BLaER1 (cell line): ENCODE measurements at regions not wholly inside any gene's neighbourhood (a gene's known extent, or its start where the extent isn't known, plus 50 kb on each side); places are given as distances from the start of the nearest gene placed in this dataset.
A peak's percentile ranks its signal among the peaks of the same experiment; 100 is the strongest.
"Not testable (repeated sequence)": the region's sequence is repeated elsewhere in the genome, so short reads cannot be mapped to it uniquely, and the experiment has no call there.

Experiments
- H3K27ac ChIP-seq: shearing (Covaris generic); formaldehyde crosslinking; 2 replicates; pipeline ENCODE4 v1.8.1; 2022
- H3K27me3 ChIP-seq: shearing (Covaris generic); formaldehyde crosslinking; 2 replicates; pipeline ENCODE4 v1.8.1; 2022
- H3K36me3 ChIP-seq: shearing (Covaris generic); formaldehyde crosslinking; 2 replicates; pipeline ENCODE4 v1.8.1; 2022
- H3K4me1 ChIP-seq: shearing (Covaris generic); formaldehyde crosslinking; 2 replicates; pipeline ENCODE4 v1.8.1; 2022
- H3K4me2 ChIP-seq: shearing (Covaris generic); formaldehyde crosslinking; 2 replicates; pipeline ENCODE4 v1.8.1; 2022
- H3K4me3 ChIP-seq: shearing (Covaris generic); formaldehyde crosslinking; 2 replicates; pipeline ENCODE4 v1.8.1; 2022
- H3K9ac ChIP-seq: shearing (Covaris generic); formaldehyde crosslinking; 2 replicates; pipeline ENCODE4 v1.8.1; 2022
- H3K9me3 ChIP-seq: shearing (Covaris generic); formaldehyde crosslinking; 2 replicates; pipeline ENCODE4 v1.8.1; 2022
- H4K20me1 ChIP-seq: shearing (Covaris generic); formaldehyde crosslinking; 2 replicates; pipeline ENCODE4 v1.8.1; 2022
- Cebpa-rat ChIP-seq: shearing (Covaris generic); IDR thresholded peaks from 2 replicates; pipeline ENCODE4 v1.8.1; 2022

GRCh38 chr4:130736436-130737185 lies 1640.7 kb downstream of the C4orf33 start:
- Histone ChIP-seq H3K4me2 (no peak overlapping the region), H3K9me3 (peaks cover 35% of the 10 kb centered on the region), H3K9ac (no peak overlapping the region), H3K27ac (no peak overlapping the region), H4K20me1 (no peaks in the 10 kb centered on the region), H3K4me1 (no peaks in the 10 kb centered on the region), H3K36me3 (no peaks in the 10 kb centered on the region), H3K27me3 (no peaks in the 10 kb centered on the region), H3K4me3 (no peak overlapping the region)
- no peak for TF ChIP-seq Cebpa-rat

GRCh38 chr4:130738233-130738632 lies 1642.3 kb downstream of the C4orf33 start:
- no peaks in the 10 kb centered on the region for H4K20me1 ChIP-seq
- H3K4me2 ChIP-seq = no peak overlapping the region
- H3K4me1 ChIP-seq = no peaks in the 10 kb centered on the region
- H3K36me3 ChIP-seq = no peaks in the 10 kb centered on the region
- H3K27me3 ChIP-seq = no peaks in the 10 kb centered on the region
- H3K27ac ChIP-seq = no peak overlapping the region
- H3K4me3 ChIP-seq = no peak overlapping the region
- H3K9ac ChIP-seq = no peak overlapping the region
- peaks cover 35% of the 10 kb centered on the region for H3K9me3 ChIP-seq
- TF ChIP-seq Cebpa-rat = no peak

GRCh38 chr4:130747842-130748241 lies 1651.9 kb downstream of the C4orf33 start:
- Histone ChIP-seq H3K4me3 (no peak overlapping the region), H3K4me2 (no peak overlapping the region)

GRCh38 chr4:130753926-130754325 lies 1658.0 kb downstream of the C4orf33 start:
- Histone ChIP-seq H4K20me1 (no peaks in the 10 kb centered on the region), H3K27me3 (no peaks in the 10 kb centered on the region), H3K4me2 (no peak overlapping the region), H3K9me3 (no peaks in the 10 kb centered on the region), H3K36me3 (no peaks in the 10 kb centered on the region), H3K4me3 (no peak overlapping the region), H3K27ac (no peak overlapping the region), H3K4me1 (no peaks in the 10 kb centered on the region), H3K9ac (no peak overlapping the region)
- TF ChIP-seq Cebpa-rat = no peak

More at GRCh38 chr4:130747842-130748241, 1651.9 kb downstream of the C4orf33 start:
- no peak for TF ChIP-seq Cebpa-rat
- Histone ChIP-seq H3K9ac (no peak overlapping the region), H3K4me1 (no peaks in the 10 kb centered on the region), H4K20me1 (no peaks in the 10 kb centered on the region), H3K36me3 (no peaks in the 10 kb centered on the region), H3K9me3 (no peaks in the 10 kb centered on the region), H3K27ac (no peak overlapping the region), H3K27me3 (no peaks in the 10 kb centered on the region)

GRCh38 chr4:130760246-130760645 lies 1664.3 kb downstream of the C4orf33 start:
- TF ChIP-seq Cebpa-rat = no peak
- H4K20me1 ChIP-seq = no peaks in the 10 kb centered on the region
- H3K9ac ChIP-seq = no peak overlapping the region
- H3K27me3 ChIP-seq = no peaks in the 10 kb centered on the region
- H3K9me3 ChIP-seq = no peaks in the 10 kb centered on the region
- no peak overlapping the region for H3K4me2 ChIP-seq
- H3K4me1 ChIP-seq = no peaks in the 10 kb centered on the region
- H3K27ac ChIP-seq = no peak overlapping the region
- no peak overlapping the region for H3K4me3 ChIP-seq
- H3K36me3 ChIP-seq = no peaks in the 10 kb centered on the region

GRCh38 chr4:130767384-130767783 lies 1671.4 kb downstream of the C4orf33 start:
- not testable (repeated sequence) for H4K20me1 ChIP-seq, H3K36me3 ChIP-seq, H3K9ac ChIP-seq, H3K27ac ChIP-seq, H3K9me3 ChIP-seq, H3K27me3 ChIP-seq, H3K4me3 ChIP-seq, H3K4me1 ChIP-seq, H3K4me2 ChIP-seq

- H3K4me1 ChIP-seq, H3K4me3 ChIP-seq, H3K9me3 ChIP-seq, H3K9ac ChIP-seq, H3K4me2 ChIP-seq, H4K20me1 ChIP-seq, H3K36me3 ChIP-seq, H3K27me3 ChIP-seq, H3K27ac ChIP-seq: not testable (repeated sequence)
These were observed 1677.0 kb downstream of the C4orf33 start for GRCh38 chr4:130772966-130773365.

- Histone ChIP-seq H3K9ac (no peak overlapping the region), H3K9me3 (peaks cover 32% of the 10 kb centered on the region), H4K20me1 (no peaks in the 10 kb centered on the region), H3K36me3 (no peaks in the 10 kb centered on the region), H3K4me3 (no peak overlapping the region), H3K27ac (no peak overlapping the region), H3K4me1 (peaks cover 25% of the 10 kb centered on the region), H3K4me2 (no peak overlapping the region), H3K27me3 (no peaks in the 10 kb centered on the region; the same call in 1 of the 2 replicates)
- no peak for TF ChIP-seq Cebpa-rat
These were observed 1712.5 kb downstream of the C4orf33 start for GRCh38 chr4:130808492-130808891.

- Histone ChIP-seq H3K4me1 (peaks cover 42% of the 10 kb centered on the region), H3K27me3 (no peaks in the 10 kb centered on the region), H3K27ac (peak overlapping the region; percentile 16; the same call in 1 of the 2 replicates), H3K9me3 (peaks cover 18% of the 10 kb centered on the region), H4K20me1 (no peaks in the 10 kb centered on the region), H3K4me3 (no peak overlapping the region), H3K9ac (no peak overlapping the region), H3K4me2 (peak overlapping the region; percentile 74), H3K36me3 (no peaks in the 10 kb centered on the region)
- peak; percentile 54; the same call in 1 of the 2 replicates for TF ChIP-seq Cebpa-rat
These were observed 1716.3 kb downstream of the C4orf33 start for GRCh38 chr4:130812117-130812765.

GRCh38 chr4:130814896-130815295 lies 1718.9 kb downstream of the C4orf33 start:
- no peak overlapping the region for H3K9ac ChIP-seq
- no peak overlapping the region for H3K27ac ChIP-seq
- TF ChIP-seq Cebpa-rat = no peak
- H4K20me1 ChIP-seq = no peaks in the 10 kb centered on the region
- no peak overlapping the region for H3K4me3 ChIP-seq
- H3K4me1 ChIP-seq = peaks cover 49% of the 10 kb centered on the region
- no peaks in the 10 kb centered on the region for H3K27me3 ChIP-seq
- H3K4me2 ChIP-seq = peak overlapping the region; percentile 49
- no peaks in the 10 kb centered on the region for H3K36me3 ChIP-seq
- H3K9me3 ChIP-seq = peaks cover 18% of the 10 kb centered on the region
